ENCODE measurements at regions not wholly inside any gene's neighbourhood (a gene's known extent, or its start where the extent isn't known, plus 50 kb on each side); places are given as distances from the start of the nearest gene placed in this dataset.

- no peak for DNase-seq (ENCODE audit: low spot score)
These were observed 151.9 kb upstream of the FGGY start for GRCh38 chr1:59144959-59145358.

- no peak for DNase-seq (ENCODE audit: low spot score)
These were observed 150.8 kb upstream of the FGGY start for GRCh38 chr1:59146056-59146455.

- peak; percentile 67 for DNase-seq (ENCODE audit: low spot score)
These were observed 150.1 kb upstream of the FGGY start for GRCh38 chr1:59146651-59147358.

- DNase-seq (ENCODE audit: low spot score), result no peak
These were observed 147.5 kb upstream of the FGGY start for GRCh38 chr1:59149435-59149834.

GRCh38 chr1:59150577-59151386, 146.1 kb upstream of the FGGY start:
- peak; percentile 99 for DNase-seq (ENCODE audit: low spot score)

GRCh38 chr1:59151387-59151761, 145.5 kb upstream of the FGGY start:
- no peak for DNase-seq (ENCODE audit: low spot score)

- no peak for DNase-seq (ENCODE audit: low spot score)
These were observed 145.0 kb upstream of the FGGY start for GRCh38 chr1:59151860-59152259.

- DNase-seq (ENCODE audit: low spot score), result no peak
These were observed 144.4 kb upstream of the FGGY start for GRCh38 chr1:59152511-59152910.

GRCh38 chr1:59154401-59154800, 142.5 kb upstream of the FGGY start:
- no peak for DNase-seq (ENCODE audit: low spot score)

GRCh38 chr1:59155351-59155750, 141.5 kb upstream of the FGGY start:
- DNase-seq (ENCODE audit: low spot score), result no peak

GRCh38 chr1:59156051-59156450, 140.8 kb upstream of the FGGY start:
- DNase-seq (ENCODE audit: low spot score), result no peak

GRCh38 chr1:59156526-59157199, 140.2 kb upstream of the FGGY start:
- DNase-seq (ENCODE audit: low spot score), result peak; percentile 90

GRCh38 chr1:59158321-59158720, 138.6 kb upstream of the FGGY start:
- DNase-seq (ENCODE audit: low spot score), result no peak

GRCh38 chr1:59159557-59160203, 137.2 kb upstream of the FGGY start:
- no peak for DNase-seq (ENCODE audit: low spot score)

GRCh38 chr1:59161136-59161535, 135.8 kb upstream of the FGGY start:
- no peak for DNase-seq (ENCODE audit: low spot score)

GRCh38 chr1:59162665-59163064, 134.2 kb upstream of the FGGY start:
- DNase-seq (ENCODE audit: low spot score), result no peak

- peak; percentile 63 for DNase-seq (ENCODE audit: low spot score)
These were observed 133.4 kb upstream of the FGGY start for GRCh38 chr1:59163268-59164092.

- DNase-seq (ENCODE audit: low spot score), result no peak
These were observed 132.5 kb upstream of the FGGY start for GRCh38 chr1:59164371-59164770.

- no peak for DNase-seq (ENCODE audit: low spot score)
These were observed 131.5 kb upstream of the FGGY start for GRCh38 chr1:59165353-59165752.

GRCh38 chr1:59169703-59170102, 127.2 kb upstream of the FGGY start:
- no peak for DNase-seq (ENCODE audit: low spot score)

- no peak for DNase-seq (ENCODE audit: low spot score)
These were observed 126.2 kb upstream of the FGGY start for GRCh38 chr1:59170659-59171058.
